Stomach (tissue), 4 donors: ENCODE measurements at regions not wholly inside any gene's neighbourhood (a gene's known extent, or its start where the extent isn't known, plus 50 kb on each side); places are given as distances from the start of the nearest gene placed in this dataset.

Experiments
- POLR2A ChIP-seq, 4 donors: fragments of 450-650 bp; IDR thresholded peaks; one replicate each; pipeline ENCODE4 v1.6.1; 2016; ENCODE audit warnings: antibody characterized with exemption in 4 of 4, control low read depth in 2 of 4, mild to moderate bottlenecking in 1 of 4, moderate library complexity in 1 of 4
- POLR2AphosphoS5 ChIP-seq, 3 donors: sonication (generic); formaldehyde crosslinking; IDR thresholded peaks; one replicate each; pipeline ENCODE4 v1.6.1; 2016; ENCODE audit warnings: antibody characterized with exemption in 3 of 3

- TF ChIP-seq POLR2A (IDR thresholded peaks at IDR 0.05), result no peak
- TF ChIP-seq POLR2AphosphoS5 (IDR thresholded peaks at IDR 0.05), result no peak
These were observed 152.9 kb upstream of the ISL1 start for GRCh38 chr5:51230336-51230735.
